ENCODE measurements at regions not wholly inside any gene's neighbourhood (a gene's known extent, or its start where the extent isn't known, plus 50 kb on each side); places are given as distances from the start of the nearest gene placed in this dataset.
"Not testable (repeated sequence)": the region's sequence is repeated elsewhere in the genome, so short reads cannot be mapped to it uniquely, and the experiment has no call there.

GRCh38 chr1:146401281-146401825 lies 172.5 kb upstream of the NOTCH2NLA start:
- peak; percentile 3 for DNase-seq

- DNase-seq = not testable (repeated sequence)
Observed at GRCh38 chr1:146400173-146401121, 171.6 kb upstream of the NOTCH2NLA start.

GRCh38 chr1:146399225-146399624 lies 170.4 kb upstream of the NOTCH2NLA start:
- DNase-seq = not testable (repeated sequence)

- DNase-seq = not testable (repeated sequence)
Observed at GRCh38 chr1:146396801-146397200, 168.0 kb upstream of the NOTCH2NLA start.

- not testable (repeated sequence) for DNase-seq
Observed at GRCh38 chr1:146396242-146396641, 167.4 kb upstream of the NOTCH2NLA start.

- DNase-seq = not testable (repeated sequence)
Observed at GRCh38 chr1:146393796-146394195, 165.0 kb upstream of the NOTCH2NLA start.

- not testable (repeated sequence) for DNase-seq
Observed at GRCh38 chr1:146393154-146393553, 164.3 kb upstream of the NOTCH2NLA start.

GRCh38 chr1:146389178-146389577 lies 160.4 kb upstream of the NOTCH2NLA start:
- not testable (repeated sequence) for DNase-seq

- DNase-seq = peak; percentile 33
Observed at GRCh38 chr1:146387750-146388469, 159.1 kb upstream of the NOTCH2NLA start.

GRCh38 chr1:146386851-146387749 lies 158.3 kb upstream of the NOTCH2NLA start:
- DNase-seq = peak; percentile 99

- DNase-seq = not testable (repeated sequence)
Observed at GRCh38 chr1:146381196-146381595, 152.4 kb upstream of the NOTCH2NLA start.

- peak; percentile 100 for DNase-seq
Observed at GRCh38 chr1:146376708-146377496, 148.1 kb upstream of the NOTCH2NLA start.

- DNase-seq = peak; percentile 80
Observed at GRCh38 chr1:146376309-146376707, 147.5 kb upstream of the NOTCH2NLA start.

GRCh38 chr1:146375108-146375507 lies 146.3 kb upstream of the NOTCH2NLA start:
- not testable (repeated sequence) for DNase-seq

- peak; percentile 72 for DNase-seq
Observed at GRCh38 chr1:146369940-146370339, 141.1 kb upstream of the NOTCH2NLA start.

- DNase-seq = not testable (repeated sequence)
Observed at GRCh38 chr1:146355373-146355772, 126.6 kb upstream of the NOTCH2NLA start.

- not testable (repeated sequence) for DNase-seq
Observed at GRCh38 chr1:146326863-146327262, 98.0 kb upstream of the NOTCH2NLA start.

- not testable (repeated sequence) for DNase-seq
Observed at GRCh38 chr1:146324463-146324862, 95.6 kb upstream of the NOTCH2NLA start.

- not testable (repeated sequence) for DNase-seq
Observed at GRCh38 chr1:146323302-146323701, 94.5 kb upstream of the NOTCH2NLA start.

GRCh38 chr1:146322893-146323292 lies 94.1 kb upstream of the NOTCH2NLA start:
- not testable (repeated sequence) for DNase-seq

- not testable (repeated sequence) for DNase-seq
Observed at GRCh38 chr1:146318715-146319114, 89.9 kb upstream of the NOTCH2NLA start.
